ENCODE measurements at regions not wholly inside any gene's neighbourhood (a gene's known extent, or its start where the extent isn't known, plus 50 kb on each side); places are given as distances from the start of the nearest gene placed in this dataset.

GRCh38 chr5:96499753-96500345 lies 66.8 kb upstream of the PCSK1 start:
- TF ChIP-seq CTCF (IDR thresholded peaks at IDR 0.05; ENCODE audit: control extremely low read depth, extremely low read depth, low read depth, missing control alignments) = no peak
- DNase-seq (ENCODE audit: extremely low spot score) = no peak
- ChIA-PET CTCF (interaction anchor here (1.0 to 1.7 kb wide), 2 partner anchors 15 to 68 kb away, joined by 3 read pairs; no protein-coding TSS in a partner anchor), POLR2A (no interaction called here)

- CTCF ChIA-PET = interaction anchor here (1.1 kb wide), 1 partner anchor 80 kb away, joined by 3 read pairs; no protein-coding TSS in a partner anchor
- TF ChIP-seq CTCF (IDR thresholded peaks at IDR 0.05; ENCODE audit: control extremely low read depth, extremely low read depth, low read depth, missing control alignments) = no peak
These were observed 69.1 kb upstream of the PCSK1 start for GRCh38 chr5:96501991-96502646.

GRCh38 chr5:96503501-96504236 lies 70.6 kb upstream of the PCSK1 start:
- ChIA-PET POLR2A (no interaction called here), CTCF (interaction anchor here (1.3 to 1.4 kb wide), 2 partner anchors 14 to 20 kb away, joined by 3 read pairs; no protein-coding TSS in a partner anchor)
- DNase-seq (ENCODE audit: extremely low spot score) = no peak
- no peak for TF ChIP-seq CTCF (IDR thresholded peaks at IDR 0.05; ENCODE audit: control extremely low read depth, extremely low read depth, low read depth, missing control alignments)

More at GRCh38 chr5:96501991-96502646, 69.1 kb upstream of the PCSK1 start:
- POLR2A ChIA-PET = no interaction called here
- no peak for DNase-seq (ENCODE audit: extremely low spot score)

- DNase-seq (ENCODE audit: extremely low spot score) = no peak
- CTCF ChIA-PET = interaction anchor here (1.2 to 1.5 kb wide), 2 partner anchors 18 to 53 kb away, joined by 3 read pairs; no protein-coding TSS in a partner anchor
- no peak for TF ChIP-seq CTCF (IDR thresholded peaks at IDR 0.05; ENCODE audit: control extremely low read depth, extremely low read depth, low read depth, missing control alignments)
- POLR2A ChIA-PET = no interaction called here
These were observed 73.3 kb upstream of the PCSK1 start for GRCh38 chr5:96506376-96506775.

GRCh38 chr5:96506866-96507527 lies 73.9 kb upstream of the PCSK1 start:
- TF ChIP-seq CTCF (IDR thresholded peaks at IDR 0.05; ENCODE audit: control extremely low read depth, extremely low read depth, low read depth, missing control alignments) = no peak
- POLR2A ChIA-PET = no interaction called here
- no peak for DNase-seq (ENCODE audit: extremely low spot score)
- CTCF ChIA-PET = interaction anchor here (1.2 to 1.5 kb wide), 2 partner anchors 18 to 54 kb away, joined by 3 read pairs; no protein-coding TSS in a partner anchor

- no peak for DNase-seq (ENCODE audit: extremely low spot score)
- ChIA-PET CTCF (interaction anchor here (1.2 to 1.5 kb wide), 2 partner anchors 16 to 28 kb away, joined by 3 read pairs; no protein-coding TSS in a partner anchor), POLR2A (no interaction called here)
- TF ChIP-seq CTCF (IDR thresholded peaks at IDR 0.05; ENCODE audit: control extremely low read depth, extremely low read depth, low read depth, missing control alignments) = no peak
These were observed 76.3 kb upstream of the PCSK1 start for GRCh38 chr5:96509316-96509715.
